Smooth muscle cell (in vitro differentiated cells): ENCODE measurements at regions not wholly inside any gene's neighbourhood (a gene's known extent, or its start where the extent isn't known, plus 50 kb on each side); places are given as distances from the start of the nearest gene placed in this dataset.
"Not testable (repeated sequence)": the region's sequence is repeated elsewhere in the genome, so short reads cannot be mapped to it uniquely, and the experiment has no call there.

ENCODE experiments used
- DNase-seq: peaks from one replicate; lab custom pipeline; 2025; ENCODE audit not compliant: unreplicated experiment; lab: John Stamatoyannopoulos, UW
- H2AFZ ChIP-seq: fragments of 200-600 bp; sonication (generic); 2 replicates; pipeline ENCODE4 v1.6.0; 2016; ENCODE audit warnings: antibody characterized with exemption, low read depth, mild to moderate bottlenecking
- H3F3A ChIP-seq: fragments of 200-600 bp; sonication (generic); 2 replicates; pipeline ENCODE4 v1.6.0; 2017; ENCODE audit warnings: antibody characterized with exemption, low read depth
- H3K27ac ChIP-seq: fragments of 200-600 bp; sonication (generic); 2 replicates; pipeline ENCODE4 v1.5.1; 2016; ENCODE audit warnings: low read depth, mild to moderate bottlenecking
- H3K27me3 ChIP-seq: fragments of 200-600 bp; sonication (generic); 2 replicates; pipeline ENCODE4 v1.6.1; 2016; ENCODE audit warnings: low read depth, mild to moderate bottlenecking
- H3K36me3 ChIP-seq: fragments of 200-600 bp; sonication (generic); 2 replicates; pipeline ENCODE4 v1.5.1; 2016; ENCODE audit warnings: low read depth
- H3K4me1 ChIP-seq: fragments of 200-600 bp; sonication (generic); 2 replicates; pipeline ENCODE4 v1.5.1; 2016; ENCODE audit warnings: low read depth
- H3K4me2 ChIP-seq: fragments of 200-600 bp; sonication (generic); 2 replicates; pipeline ENCODE4 v1.6.0; 2016; ENCODE audit warnings: mild to moderate bottlenecking
- H3K4me3 ChIP-seq: fragments of 200-600 bp; sonication (generic); 2 replicates; pipeline ENCODE4 v1.5.1; 2016; ENCODE audit warnings: mild to moderate bottlenecking
- H3K79me2 ChIP-seq: fragments of 200-600 bp; sonication (generic); 2 replicates; pipeline ENCODE4 v1.6.0; 2016; ENCODE audit warnings: low read depth, mild to moderate bottlenecking
- H3K9ac ChIP-seq: fragments of 200-600 bp; sonication (generic); 2 replicates; pipeline ENCODE4 v1.6.0; 2016; ENCODE audit warnings: low read depth
- H3K9me3 ChIP-seq: fragments of 200-600 bp; sonication (generic); replicated peaks from 2 replicates; pipeline ENCODE4 v1.5.1; 2016; ENCODE audit warnings: low read depth
- H4K20me1 ChIP-seq: fragments of 200-600 bp; sonication (generic); 2 replicates; pipeline ENCODE4 v1.6.0; 2016; ENCODE audit warnings: low read depth
- WGBS: methylation state at CpG from one replicate; pipeline ENCODE4 v1.1.7; 2016; ENCODE audit warnings: low lambda C conversion rate; 5-methylcytosine and 5-hydroxymethylcytosine counted together
- TF ChIP-seq, protein P1 (sequence below): fragments of 200-600 bp; sonication (generic); IDR thresholded peaks from 2 replicates; pipeline ENCODE4 v1.5.1; 2017; ENCODE audit warnings: borderline replicate concordance, mild to moderate bottlenecking, antibody characterized with exemption; ENCODE audit not compliant: insufficient read depth, poor library complexity, severe bottlenecking

- Histone ChIP-seq H3K79me2 (no peaks in the 10 kb centered on the region), H3K9ac (no peak overlapping the region), H2AFZ (no peak overlapping the region), H4K20me1 (no peaks in the 10 kb centered on the region), H3K4me1 (no peaks in the 10 kb centered on the region), H3K9me3 (no peaks in the 10 kb centered on the region), H3K27me3 (no peaks in the 10 kb centered on the region), H3K4me2 (no peak overlapping the region), H3K36me3 (no peaks in the 10 kb centered on the region), H3K27ac (no peak overlapping the region), H3K4me3 (no peak overlapping the region), H3F3A (no peaks in the 10 kb centered on the region)
- 88% methylated on average over 3 of the region's 3 CpGs for WGBS
- DNase-seq, result no peak
- TF ChIP-seq, protein P1, sequence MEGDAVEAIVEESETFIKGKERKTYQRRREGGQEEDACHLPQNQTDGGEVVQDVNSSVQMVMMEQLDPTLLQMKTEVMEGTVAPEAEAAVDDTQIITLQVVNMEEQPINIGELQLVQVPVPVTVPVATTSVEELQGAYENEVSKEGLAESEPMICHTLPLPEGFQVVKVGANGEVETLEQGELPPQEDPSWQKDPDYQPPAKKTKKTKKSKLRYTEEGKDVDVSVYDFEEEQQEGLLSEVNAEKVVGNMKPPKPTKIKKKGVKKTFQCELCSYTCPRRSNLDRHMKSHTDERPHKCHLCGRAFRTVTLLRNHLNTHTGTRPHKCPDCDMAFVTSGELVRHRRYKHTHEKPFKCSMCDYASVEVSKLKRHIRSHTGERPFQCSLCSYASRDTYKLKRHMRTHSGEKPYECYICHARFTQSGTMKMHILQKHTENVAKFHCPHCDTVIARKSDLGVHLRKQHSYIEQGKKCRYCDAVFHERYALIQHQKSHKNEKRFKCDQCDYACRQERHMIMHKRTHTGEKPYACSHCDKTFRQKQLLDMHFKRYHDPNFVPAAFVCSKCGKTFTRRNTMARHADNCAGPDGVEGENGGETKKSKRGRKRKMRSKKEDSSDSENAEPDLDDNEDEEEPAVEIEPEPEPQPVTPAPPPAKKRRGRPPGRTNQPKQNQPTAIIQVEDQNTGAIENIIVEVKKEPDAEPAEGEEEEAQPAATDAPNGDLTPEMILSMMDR, result no peak
These were observed 315.6 kb downstream of the EDEM1 start for GRCh38 chr3:5503136-5503535.

DNA sequence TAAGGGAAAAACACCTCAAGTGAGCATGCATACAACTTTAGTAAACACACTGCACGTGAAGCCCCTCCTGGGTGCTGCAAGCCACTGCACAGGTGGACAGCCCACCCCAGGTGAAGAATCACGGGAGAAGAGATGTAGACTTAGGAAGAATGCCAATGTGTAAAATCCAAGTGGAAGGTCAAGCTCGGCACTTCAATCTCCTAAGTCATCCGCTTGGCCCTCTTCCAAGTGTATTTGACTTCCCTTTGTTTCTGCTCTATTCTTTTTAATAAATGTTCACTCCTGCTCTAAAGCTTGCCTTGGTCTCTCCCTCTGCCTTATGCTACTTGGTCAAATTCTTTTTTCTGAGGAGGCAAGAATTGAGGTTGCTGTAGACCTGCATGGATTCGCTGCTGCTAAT lies 316.6 kb downstream of the EDEM1 start:
- H3K4me3 ChIP-seq, result no peak overlapping the region
- H3K9ac ChIP-seq, result no peak overlapping the region
- no peaks in the 10 kb centered on the region for H3K27me3 ChIP-seq
- H3K27ac ChIP-seq, result no peak overlapping the region
- no peak overlapping the region for H2AFZ ChIP-seq
- DNase-seq, result no peak
- WGBS, result 84% methylated on average over 5 of the region's 5 CpGs
- H3K4me1 ChIP-seq, result no peaks in the 10 kb centered on the region
- no peaks in the 10 kb centered on the region for H3F3A ChIP-seq
- no peak overlapping the region for H3K4me2 ChIP-seq
- H3K36me3 ChIP-seq, result no peaks in the 10 kb centered on the region
- no peaks in the 10 kb centered on the region for H4K20me1 ChIP-seq
- H3K9me3 ChIP-seq, result no peaks in the 10 kb centered on the region
- TF ChIP-seq, protein P1, result no peak
- no peaks in the 10 kb centered on the region for H3K79me2 ChIP-seq

DNA sequence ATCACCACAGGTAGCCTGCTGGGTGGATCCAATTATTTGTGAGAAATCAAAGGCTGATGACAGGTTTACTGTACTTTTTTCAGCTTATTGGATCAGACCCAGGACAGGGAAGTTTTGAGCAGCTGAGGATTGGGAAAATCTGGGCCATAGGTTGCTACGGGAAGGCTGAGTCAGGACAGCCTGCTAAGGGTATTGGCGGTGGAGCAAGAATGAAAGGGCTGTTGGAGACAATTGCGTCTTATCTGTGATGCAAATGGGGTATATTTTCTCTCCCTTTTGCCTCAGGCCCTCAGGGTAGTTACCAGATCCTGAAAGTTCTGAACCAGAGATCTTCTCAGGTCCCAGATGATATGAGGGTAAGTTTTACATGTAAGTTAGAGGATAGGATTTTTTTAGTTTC lies 317.7 kb downstream of the EDEM1 start:
- Histone ChIP-seq H3K27ac (no peak overlapping the region), H3K4me2 (no peak overlapping the region), H3K79me2 (no peaks in the 10 kb centered on the region), H3K9ac (no peak overlapping the region), H3K27me3 (no peaks in the 10 kb centered on the region), H3K4me1 (no peaks in the 10 kb centered on the region), H3K9me3 (no peaks in the 10 kb centered on the region), H3K36me3 (no peaks in the 10 kb centered on the region), H2AFZ (no peak overlapping the region), H4K20me1 (no peaks in the 10 kb centered on the region), H3F3A (no peaks in the 10 kb centered on the region), H3K4me3 (no peak overlapping the region)
- 51% methylated on average over 3 of the region's 3 CpGs for WGBS
- no peak for DNase-seq
- TF ChIP-seq, protein P1, result no peak

DNA sequence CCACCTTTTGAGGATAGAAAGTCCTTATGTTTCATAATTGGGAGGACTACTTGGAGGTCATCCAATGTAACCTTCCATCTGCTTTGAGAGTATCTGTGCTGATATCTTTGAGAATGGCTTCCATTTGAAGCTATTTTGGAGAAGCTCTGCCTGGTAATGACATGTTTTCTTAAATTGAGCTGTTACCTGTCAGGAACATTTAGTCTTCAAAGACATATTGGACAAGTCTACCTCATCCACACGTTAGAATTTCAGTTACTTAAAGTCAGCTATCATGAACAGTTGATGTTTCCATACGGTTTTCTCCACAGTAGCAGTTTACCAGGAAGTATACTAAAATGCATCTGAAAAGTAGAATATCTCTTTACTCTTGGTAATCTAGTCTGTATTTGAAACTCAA lies 318.5 kb downstream of the EDEM1 start:
- DNase-seq, result no peak
- no peak overlapping the region for H3K9ac ChIP-seq
- no peak overlapping the region for H3K27ac ChIP-seq
- no peak overlapping the region for H3K4me3 ChIP-seq
- no peaks in the 10 kb centered on the region for H3K4me1 ChIP-seq
- 67% methylated on average over 2 of the region's 2 CpGs for WGBS
- no peaks in the 10 kb centered on the region for H3K27me3 ChIP-seq
- no peaks in the 10 kb centered on the region for H3K79me2 ChIP-seq
- no peaks in the 10 kb centered on the region for H4K20me1 ChIP-seq
- TF ChIP-seq, protein P1, result no peak
- H3K4me2 ChIP-seq, result no peak overlapping the region
- H3K36me3 ChIP-seq, result no peaks in the 10 kb centered on the region
- no peak overlapping the region for H2AFZ ChIP-seq
- H3K9me3 ChIP-seq, result no peaks in the 10 kb centered on the region
- no peaks in the 10 kb centered on the region for H3F3A ChIP-seq

DNA sequence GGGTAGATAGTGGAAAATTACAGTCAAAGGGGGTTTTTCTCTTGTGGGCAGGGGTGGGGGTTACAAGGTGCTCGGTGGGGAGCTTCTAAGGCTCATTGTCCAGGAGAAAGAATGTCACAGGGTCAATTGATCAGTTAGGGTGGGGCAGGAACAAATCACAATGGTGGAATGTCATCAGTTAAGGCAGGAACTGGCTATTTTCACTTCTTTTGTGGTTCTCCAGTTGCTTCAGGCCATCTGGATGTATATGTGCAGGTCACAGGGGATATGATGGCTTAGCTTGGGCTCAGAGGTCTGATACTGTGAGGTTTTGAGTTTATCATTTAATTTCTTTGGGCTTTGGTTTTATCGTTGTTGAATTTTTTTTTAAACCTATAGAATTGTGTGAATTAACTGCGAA lies 321.4 kb downstream of the EDEM1 start:
- H3F3A ChIP-seq, H3K27ac ChIP-seq, H3K27me3 ChIP-seq, H3K36me3 ChIP-seq, H3K4me2 ChIP-seq, H3K4me3 ChIP-seq, H3K9ac ChIP-seq, DNase-seq, H4K20me1 ChIP-seq, H2AFZ ChIP-seq, H3K4me1 ChIP-seq, H3K9me3 ChIP-seq, H3K79me2 ChIP-seq: not testable (repeated sequence)
- WGBS, result 85% methylated on average over 3 of the region's 3 CpGs
